Activated CD8-positive, alpha-beta memory T cell treated with anti-CD3 and anti-CD28 coated beads, Interleukin-2, amount 50 U/mL, for 24 hours (primary cell): ENCODE measurements at regions not wholly inside any gene's neighbourhood (a gene's known extent, or its start where the extent isn't known, plus 50 kb on each side); places are given as distances from the start of the nearest gene placed in this dataset.

ENCODE experiments used
- DNase-seq: peaks from one replicate; pipeline ENCODE4 v3.0.0-alpha.2; 2020; ENCODE audit errors: extremely low read depth

DNA sequence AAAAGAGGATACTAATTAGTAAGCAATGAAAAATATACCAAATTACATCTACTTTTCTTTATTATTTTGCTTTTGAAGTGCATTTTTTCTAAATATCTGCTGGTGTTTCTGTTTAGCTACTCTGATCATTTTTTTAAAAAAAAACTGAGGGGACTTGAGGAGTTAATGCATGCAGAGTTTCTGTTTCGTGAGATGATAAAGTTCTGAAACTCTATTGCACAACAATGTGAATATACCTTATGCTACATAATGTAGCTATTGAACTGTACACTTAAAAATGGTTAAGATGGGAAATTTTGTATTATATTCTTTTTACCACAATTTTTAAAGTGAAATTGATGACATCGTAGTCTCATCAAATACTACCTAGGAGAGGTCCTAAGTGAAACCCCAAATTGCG is 288.3 kb upstream of the NR4A3 start:
- DNase-seq, result no peak

DNA sequence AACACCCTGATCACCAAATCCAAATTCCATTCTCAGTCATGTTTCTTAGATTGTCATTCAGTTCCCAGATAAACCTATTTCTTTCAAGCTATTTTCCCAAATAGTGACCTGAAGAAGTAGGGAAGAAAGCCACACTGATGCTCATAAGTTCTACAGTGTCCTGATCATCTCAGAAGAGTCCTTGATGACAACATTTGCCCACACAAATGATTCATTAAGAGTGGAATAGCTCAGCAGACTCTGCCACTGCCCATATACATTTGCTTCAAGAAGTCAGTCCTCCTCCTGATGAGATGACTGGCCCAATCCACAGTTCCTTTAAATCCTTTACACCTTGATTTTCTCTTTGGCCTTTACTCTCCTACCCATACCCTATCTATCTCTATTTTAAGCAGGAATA is 283.7 kb upstream of the NR4A3 start:
- no peak for DNase-seq

DNA sequence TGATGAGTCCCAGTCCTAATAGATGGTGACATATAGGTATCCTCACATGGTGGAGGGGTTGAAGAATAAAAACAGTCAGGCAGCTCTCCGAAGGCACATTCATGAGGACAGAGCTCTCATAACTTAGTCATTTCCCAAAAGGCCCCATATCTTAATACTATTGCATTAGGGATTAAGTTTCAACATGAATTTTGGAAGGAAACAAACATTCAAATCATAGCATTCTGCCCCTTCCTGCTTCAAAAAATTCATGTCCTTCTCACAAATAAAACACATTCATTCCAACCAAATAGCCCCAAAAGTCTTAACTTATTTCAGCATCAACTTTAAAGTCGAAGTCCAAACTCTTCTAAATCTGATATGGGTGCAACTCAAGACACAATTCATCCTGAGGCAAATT is 277.2 kb upstream of the NR4A3 start:
- DNase-seq, result no peak

DNA sequence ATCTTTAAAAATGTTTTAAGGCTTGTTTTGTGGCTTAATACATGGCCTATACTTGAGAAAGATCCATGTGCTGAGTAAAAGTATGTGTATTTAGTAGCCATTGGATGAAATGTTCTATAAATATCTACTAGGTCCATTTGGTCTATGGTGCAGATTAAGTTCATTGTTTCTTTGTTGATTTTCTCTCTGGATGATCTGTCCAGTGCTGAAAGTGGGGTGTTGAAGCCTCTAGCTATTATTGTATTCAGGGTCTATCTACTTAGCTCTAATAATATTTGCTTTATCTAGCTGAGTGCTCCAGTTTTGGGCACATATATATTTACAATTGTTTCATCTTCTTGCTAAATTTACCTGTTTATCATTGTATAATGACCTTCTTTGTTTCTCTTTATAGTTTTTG is 272.2 kb upstream of the NR4A3 start:
- DNase-seq, result no peak

DNA sequence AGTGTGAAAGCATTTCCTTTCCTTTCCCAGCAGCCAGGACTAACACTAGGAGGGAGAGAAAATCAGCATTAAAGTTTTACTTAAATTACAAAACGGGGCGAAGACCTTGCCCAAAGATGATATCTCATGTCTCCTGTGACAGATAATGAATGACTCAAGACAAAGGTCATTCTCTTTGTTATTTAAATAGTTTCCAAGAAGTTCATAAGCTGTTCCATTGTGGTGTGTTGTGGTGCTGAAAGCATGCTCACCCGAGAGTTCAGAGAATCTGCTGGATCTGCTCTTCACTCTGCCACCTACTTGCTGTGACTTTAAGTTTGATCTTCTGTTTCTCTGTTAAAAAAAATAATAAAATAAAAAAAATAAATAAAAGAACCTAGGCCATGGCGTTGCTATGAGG is 265.9 kb upstream of the NR4A3 start:
- DNase-seq, result no peak

DNA sequence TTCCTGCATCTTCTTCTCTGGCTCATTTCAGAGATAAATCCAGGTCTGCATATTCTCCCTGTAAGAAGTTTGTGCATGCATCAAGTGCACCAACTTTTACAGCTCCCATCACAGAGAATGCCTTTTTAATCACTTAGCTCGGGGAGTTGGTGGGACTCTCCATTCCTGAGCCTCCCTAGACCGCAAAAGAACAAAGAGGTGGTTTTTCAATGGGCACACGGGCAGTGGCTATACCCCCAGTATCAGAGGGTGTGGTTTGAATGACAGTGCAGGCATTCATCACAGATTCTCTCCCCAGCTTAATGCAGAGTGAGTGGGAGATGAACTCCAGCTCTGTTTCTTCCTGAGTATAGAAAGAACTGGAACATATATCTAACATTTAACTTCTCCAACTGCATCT is 264.7 kb upstream of the NR4A3 start:
- DNase-seq, result no peak

DNA sequence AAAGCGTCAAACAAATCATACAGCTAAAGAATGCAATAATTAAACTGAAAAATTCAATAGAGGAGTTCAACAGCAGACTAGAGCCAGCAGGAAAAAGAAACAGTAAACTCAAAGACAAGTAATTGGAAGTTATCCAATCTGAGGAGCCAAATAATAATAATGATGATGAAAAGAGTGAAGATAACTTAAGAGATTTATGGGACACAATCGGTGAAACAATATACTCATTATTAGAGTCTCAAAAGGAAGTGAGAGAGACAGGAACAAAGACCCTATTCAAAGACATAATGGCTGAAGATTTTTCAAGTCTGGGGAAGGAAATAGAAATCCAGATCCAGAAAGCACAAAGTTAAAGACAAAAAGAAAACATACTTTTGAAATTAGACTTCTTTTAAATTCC is 263.9 kb upstream of the NR4A3 start:
- DNase-seq, result no peak

DNA sequence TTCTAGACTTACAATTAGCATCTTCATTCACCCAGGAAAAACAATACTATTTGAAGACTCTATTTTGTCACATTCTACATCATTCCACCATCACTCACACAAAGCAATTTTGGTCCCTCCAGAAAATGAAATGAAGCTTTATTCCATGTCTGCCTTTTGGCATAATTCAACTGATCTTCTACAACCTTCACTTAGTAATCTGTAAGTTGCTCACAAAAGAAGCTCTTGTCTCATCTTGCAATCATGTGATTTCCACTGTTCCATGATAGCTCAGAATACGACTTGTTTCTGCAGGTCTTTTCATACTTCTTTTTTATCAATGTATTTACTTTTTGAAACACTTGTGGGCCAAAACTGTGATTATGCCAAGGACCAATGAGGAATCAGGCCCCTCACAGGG is 261.9 kb upstream of the NR4A3 start:
- no peak for DNase-seq

DNA sequence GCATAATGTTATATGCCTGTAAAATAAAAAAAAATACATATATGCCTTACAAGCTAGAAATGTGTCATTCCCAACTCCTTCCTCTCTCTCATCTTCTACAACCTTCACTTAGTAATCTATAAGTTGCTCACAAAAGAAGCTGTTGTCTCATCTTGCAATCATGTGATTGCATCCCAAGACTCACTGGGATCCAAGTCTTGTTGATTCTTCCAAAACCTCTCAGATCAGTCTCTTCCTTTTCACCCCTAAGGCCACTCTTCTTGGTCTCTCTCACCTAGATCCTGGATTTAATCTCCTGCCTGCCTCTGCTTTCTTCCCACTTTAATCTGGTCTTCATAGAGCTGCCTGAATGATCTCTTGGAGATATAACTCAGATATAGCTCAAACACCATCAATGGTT is 261.1 kb upstream of the NR4A3 start:
- no peak for DNase-seq

DNA sequence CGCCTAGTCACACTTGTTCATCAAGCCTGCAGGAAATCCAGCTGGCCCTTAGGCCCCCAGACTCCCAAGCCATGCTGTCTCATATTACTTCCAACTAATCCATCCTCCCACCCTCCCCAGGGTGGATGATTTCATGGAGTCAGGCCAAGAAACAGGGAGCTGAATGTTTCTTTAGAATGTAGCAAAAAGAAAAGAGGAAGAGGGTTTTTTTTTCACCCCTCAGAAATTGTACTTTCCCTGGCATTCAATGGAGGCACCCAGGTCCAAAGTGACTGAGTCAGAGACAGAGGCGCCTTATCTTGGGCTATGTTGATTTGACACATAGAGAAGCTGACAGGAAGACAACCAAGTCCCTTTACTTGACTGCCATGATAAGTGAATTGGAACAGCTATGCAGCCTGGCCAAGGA is 260.2 kb upstream of the NR4A3 start:
- DNase-seq, result no peak

DNA sequence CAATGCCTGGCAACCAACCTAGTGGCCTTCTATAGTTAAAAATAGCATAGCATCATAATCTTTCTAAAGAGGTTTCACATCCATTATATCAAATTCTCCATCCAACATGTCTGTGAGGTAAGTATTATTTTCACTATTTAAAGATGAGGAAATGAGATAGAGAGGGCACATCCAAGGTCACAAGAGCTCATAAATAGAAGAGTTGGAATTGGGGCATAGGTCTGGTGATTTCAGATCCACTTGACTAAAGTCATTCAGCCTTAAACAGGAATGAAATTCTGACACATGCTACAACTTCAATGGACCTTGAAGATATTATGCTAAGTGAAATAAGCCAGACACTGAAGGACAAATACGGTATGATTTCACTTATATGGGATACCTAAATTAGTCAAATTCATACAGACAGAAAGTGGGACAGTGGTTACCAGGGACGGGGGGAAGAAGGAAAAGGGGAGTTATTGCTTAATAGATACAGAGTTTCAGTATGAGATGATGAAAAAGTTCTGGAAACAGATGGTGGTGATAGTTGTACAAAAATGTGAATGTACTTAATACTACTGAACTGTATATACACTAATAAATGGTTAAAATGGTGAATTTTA is 259.6 kb upstream of the NR4A3 start:
- DNase-seq, result no peak

DNA sequence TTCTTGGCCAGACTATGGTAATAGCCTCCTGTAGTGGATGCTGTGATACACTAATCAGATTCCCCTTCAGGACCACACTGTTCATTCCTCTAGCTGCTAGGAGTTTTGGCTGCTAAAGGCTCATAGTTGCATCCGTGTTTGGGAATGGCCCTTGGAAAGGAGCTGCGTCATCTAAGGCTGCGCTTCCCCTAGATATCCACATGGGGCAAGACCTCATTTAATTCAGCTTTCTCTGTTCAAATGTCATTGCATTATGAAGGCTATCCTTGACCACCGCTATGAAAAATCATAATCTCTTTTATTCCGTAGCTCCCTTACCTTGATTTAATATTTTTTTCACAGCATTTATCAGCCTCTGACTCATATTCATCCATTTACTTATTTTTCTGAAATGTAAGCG is 258.3 kb upstream of the NR4A3 start:
- DNase-seq, result no peak

DNA sequence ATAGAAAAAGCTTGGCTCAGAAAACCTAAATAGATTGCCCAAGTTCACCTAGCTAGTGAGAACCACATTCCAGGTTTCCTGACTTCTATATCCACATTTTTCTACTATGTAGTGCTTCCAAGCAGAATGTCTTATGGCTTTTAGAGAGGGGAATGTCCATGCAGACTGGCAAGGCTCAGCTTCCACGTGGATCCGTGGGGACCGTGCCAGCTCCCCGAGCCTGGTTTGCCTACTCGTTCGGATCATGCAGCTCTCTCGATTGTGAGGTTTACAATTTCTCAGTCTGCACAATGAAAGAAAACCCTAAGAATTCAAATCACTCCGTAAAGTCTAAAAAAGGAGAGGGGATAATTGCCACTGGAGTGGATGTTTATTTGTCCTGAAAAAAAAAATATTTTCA is 256.5 kb upstream of the NR4A3 start:
- no peak for DNase-seq

DNA sequence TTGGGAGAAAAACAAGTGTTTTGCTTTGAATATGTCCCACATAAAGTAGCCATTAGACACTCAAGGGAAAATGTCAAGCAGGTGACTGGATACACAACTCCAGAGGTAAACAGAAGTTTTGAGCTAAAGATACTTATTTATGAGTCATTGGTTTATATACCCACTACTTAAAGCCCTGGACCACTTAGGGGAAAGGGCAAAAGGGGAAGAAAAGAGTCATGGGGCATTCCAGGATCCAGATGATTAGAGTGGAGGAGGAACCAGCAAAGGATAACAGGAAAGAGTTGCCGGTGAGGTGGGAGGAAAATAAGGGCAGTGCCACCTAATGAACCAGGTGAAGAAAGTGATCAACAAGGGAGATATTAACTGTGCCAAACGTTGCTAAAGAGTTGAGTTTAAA is 254.2 kb upstream of the NR4A3 start:
- DNase-seq, result no peak

DNA sequence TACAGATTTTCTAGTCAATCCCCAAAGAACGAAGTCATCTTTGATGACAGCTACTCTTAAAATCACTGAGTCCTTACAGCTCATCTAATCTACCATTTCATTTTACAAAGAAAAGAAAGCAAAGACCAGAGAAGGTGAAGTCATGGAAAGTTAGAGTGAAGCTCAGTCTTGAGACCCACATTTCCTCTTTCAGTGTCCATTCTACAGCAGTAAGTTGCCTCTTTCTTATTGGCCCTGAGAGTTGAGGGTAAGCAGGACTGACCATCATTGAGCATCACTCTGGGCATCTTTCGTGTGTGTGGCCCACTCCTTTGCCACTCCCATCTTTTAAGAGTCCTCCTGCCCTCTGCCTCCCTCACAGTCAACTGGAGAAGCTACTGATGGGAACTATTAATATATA is 251.8 kb upstream of the NR4A3 start:
- no peak for DNase-seq

DNA sequence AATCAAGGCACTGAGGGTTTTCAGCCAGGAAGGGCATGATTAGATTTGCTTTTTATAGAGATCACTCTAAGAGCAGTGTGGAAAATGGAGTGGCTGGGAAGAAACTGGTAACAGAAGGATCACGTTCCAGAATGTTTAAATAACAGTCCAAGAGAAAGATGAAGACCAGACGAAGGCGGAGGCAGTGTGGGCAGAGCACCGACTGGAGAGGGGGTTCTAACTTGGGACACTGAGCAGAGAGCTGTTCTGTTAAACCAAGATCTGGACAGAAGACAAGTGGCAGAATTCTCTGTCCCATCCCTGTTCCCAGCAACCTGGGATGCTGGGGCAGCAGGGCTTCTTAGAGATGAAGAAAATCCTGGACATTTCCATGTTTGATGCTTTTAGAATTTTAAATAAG is 249.1 kb upstream of the NR4A3 start:
- no peak for DNase-seq

DNA sequence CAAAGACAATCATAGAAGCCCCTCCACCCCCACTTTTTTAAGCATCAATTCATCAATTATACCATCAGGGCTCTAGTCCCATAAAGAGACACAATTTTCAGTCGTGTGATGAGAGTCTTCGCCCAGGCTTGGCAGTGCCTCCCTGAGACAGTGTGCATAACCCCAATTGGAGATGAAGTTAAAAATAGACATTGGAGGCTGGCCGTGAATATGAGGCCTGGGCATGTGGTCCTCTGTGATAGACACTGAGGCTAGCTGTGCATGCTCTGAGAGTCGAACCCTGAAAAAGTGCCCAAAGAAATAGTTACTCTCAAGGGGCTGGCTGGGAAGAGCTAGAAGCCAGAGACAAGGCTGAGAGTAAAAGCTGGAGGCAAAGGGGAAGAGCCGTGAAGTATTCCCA is 248.6 kb upstream of the NR4A3 start:
- no peak for DNase-seq

DNA sequence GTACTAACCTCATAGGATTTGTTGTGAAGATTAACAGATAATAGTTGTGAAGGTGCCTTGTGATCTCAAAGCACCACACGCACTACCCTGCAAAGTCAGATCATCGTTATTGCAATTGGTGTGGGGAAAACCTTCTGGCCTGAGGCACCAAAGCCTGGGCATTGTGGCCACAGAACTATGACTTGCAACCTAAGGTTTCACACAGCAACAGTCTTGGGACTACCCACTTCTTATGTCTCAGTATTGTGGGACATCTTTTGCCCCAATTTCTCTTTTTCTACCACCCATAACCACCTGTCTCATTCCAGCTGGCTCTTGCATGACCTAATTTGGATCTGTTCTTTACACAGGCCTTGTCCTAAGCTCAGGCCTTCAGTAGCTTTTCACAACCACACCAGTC is 247.8 kb upstream of the NR4A3 start:
- DNase-seq, result no peak

DNA sequence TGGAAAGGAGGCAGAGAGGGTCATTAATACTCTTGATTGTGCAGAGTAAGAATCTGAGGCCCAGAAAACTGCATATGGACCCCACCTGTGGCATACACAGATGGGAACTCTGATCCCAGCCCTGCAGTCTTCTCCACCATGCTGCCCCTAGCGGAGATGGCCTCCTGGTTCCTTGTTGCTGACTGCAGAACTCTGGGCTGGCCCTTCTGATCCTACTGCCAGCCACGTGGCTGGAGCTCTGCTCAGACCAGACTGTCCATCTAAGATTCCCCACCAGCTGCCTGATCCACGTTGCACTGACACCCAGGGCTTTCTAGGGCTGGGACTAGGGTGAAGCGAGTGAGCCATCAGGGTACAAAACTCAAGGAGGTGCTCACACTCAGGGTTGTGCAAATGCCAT is 245.7 kb upstream of the NR4A3 start:
- no peak for DNase-seq

DNA sequence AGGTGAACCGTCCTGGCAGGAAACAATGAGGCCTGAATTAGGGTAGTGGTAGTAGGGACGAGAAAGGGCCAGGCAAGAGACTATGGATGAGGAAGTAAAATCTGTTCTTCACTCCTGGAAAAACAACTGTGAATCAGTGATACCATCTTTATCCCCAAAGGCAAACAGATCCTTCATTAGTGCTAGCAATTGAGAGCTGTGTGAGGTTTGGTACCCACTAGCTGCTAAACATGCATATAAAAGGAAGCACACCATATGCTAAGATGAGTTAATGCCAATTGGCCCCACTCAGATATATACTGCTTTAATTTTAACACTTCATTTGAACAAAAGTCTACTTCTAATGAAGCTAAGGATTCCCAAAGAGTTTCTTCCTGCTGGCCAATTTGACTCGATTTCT is 244.8 kb upstream of the NR4A3 start:
- no peak for DNase-seq

DNA sequence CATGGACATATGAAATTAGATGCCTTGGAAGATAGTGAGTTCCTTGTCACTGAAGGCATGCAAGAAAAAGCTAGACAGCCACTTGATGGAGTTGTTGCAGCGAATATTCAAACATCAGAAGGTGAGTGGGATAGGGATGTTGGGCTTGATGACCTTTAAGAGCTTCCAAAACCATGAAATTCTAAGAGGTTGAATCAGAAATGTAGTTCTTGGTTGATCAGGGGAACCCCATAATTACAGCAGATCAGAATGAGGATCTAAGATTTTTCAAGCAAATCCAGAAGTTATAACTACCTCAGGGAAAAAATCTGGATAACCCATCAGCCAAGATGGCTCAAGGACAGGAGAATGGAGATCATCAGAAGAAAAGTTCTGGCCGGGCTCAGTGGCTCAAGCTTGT is 244.3 kb upstream of the NR4A3 start:
- DNase-seq, result no peak

DNA sequence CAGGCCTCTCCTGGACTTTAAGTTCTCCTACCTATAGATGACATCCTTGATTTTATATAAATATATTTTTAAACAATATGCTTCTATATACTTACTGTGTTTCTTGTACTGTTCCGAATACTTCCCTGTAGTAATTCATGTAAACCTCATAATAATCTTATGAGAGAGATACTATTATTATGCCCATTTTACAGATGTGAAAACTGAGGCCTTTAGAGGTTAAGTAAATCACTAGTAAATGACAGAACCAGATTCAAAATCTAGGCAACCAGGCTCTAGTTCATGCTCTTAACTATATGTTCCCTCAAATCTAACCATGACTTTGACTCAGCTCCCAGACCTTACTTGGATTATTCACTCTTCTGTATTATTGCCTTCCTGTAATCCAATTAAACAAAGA is 243.0 kb upstream of the NR4A3 start:
- DNase-seq, result no peak

DNA sequence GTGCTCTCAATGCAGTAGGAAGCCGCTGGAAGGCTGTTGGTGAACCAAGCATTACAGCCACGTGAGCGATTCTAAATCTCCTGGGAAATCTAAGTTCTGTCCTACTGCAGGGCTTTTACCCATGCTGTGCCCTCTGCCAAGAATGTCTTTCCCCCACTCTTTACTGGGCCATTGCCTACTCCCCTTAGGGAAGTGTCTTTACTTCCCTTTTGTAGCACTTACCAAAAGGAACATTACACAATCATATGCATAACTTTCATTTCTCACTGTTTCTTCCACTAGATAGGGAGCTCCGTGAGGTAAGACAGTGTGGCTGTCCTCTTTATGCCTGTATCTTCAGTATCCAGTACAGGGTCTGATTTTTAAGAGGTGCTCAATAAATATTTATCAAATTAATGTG is 241.7 kb upstream of the NR4A3 start:
- DNase-seq, result no peak

DNA sequence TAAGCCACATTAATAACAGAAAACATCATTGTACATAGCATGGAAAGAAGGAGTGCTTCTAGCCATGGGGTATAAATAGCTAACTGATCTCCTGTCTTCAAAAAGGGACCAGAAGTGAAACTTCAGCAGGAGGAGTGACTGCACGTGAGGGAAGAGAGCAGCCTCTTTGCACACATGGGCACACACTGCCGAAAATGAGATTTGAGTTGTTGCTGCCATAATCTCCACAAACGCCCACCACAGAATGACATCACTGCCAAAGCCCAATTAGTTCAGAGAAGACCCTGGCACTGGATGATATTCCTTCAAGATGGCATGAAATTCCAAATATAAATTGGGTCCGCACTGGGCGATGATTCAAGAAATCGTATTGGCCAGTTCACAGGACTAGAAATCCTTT is 238.9 kb upstream of the NR4A3 start:
- DNase-seq, result no peak

DNA sequence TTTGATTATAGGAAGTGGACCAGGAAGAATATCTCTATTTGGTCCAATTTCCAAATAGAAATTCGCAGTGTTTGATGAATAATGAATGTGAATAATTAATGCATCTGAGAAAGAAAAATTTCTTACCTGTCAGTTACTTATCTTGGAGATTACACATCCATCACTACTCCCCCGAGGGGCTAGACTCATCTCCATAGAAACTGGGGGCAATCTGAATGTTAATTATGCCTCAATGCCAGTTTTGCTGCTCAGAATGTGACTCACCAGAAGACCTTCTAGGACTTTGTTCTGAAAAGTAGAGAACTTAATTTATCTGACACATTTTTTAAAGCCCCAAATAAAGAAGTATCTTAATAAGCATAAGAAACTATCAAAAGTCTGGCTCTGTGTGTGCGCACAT is 233.4 kb upstream of the NR4A3 start:
- DNase-seq, result no peak
